T-cell (primary cell): ENCODE measurements at regions not wholly inside any gene's neighbourhood (a gene's known extent, or its start where the extent isn't known, plus 50 kb on each side); places are given as distances from the start of the nearest gene placed in this dataset.

Source experiments
- ATAC-seq, 4 experiments: fragments of 200-7000 bp in 3 of 4; fragments of 150-1000 bp in 1 of 4; cut with Tn5 transposase; replicated peaks in 1 of 4; 1 replicate in 3 of 4; 2 replicates in 1 of 4; pipeline ENCODE4 v1.10.0; 2021; ENCODE audit warnings: moderate library complexity in 3 of 4, mild to moderate bottlenecking in 2 of 4, moderate number of reproducible peaks in 1 of 4
- CTCF ChIA-PET, 2 donors: fragments of 300-600 bp; sonication (Branson Sonifier 250); formaldehyde crosslinking; loops; one replicate each; lab custom pipeline; 2022; ENCODE audit warnings: antibody characterized with exemption in 2 of 2; lab: Charles Lee
- POLR2A ChIA-PET, 2 donors: fragments of 300-600 bp; sonication (Branson Sonifier 250); formaldehyde crosslinking; loops; one replicate each; lab custom pipeline; 2022; ENCODE audit warnings: antibody characterized with exemption in 2 of 2; lab: Charles Lee
- DNase-seq, 35 experiments: peaks; one replicate each; pipeline versions ENCODE4 v3.0.0 to v3.0.0-alpha.2; 2013 to 2023
- H3K27ac ChIP-seq: one replicate; pipeline ENCODE4 v1.5.1; 2013; ENCODE audit warnings: low read length
- H3K27me3 ChIP-seq, 2 experiments: replicated peaks in 1 of 2; 1 replicate in 1 of 2; 2 replicates in 1 of 2; pipeline versions ENCODE4 v1.6.1 to v1.7.0; 2013; ENCODE audit warnings: low read length in 1 of 2, mixed read lengths in 1 of 2; ENCODE audit not compliant: control insufficient read depth in 2 of 2, insufficient read depth in 2 of 2; ENCODE audit errors: extremely low read depth in 1 of 2
- H3K36me3 ChIP-seq, 2 donors: 1 replicate in 1 of 2; 2 replicates in 1 of 2; pipeline versions ENCODE4 v1.6.1 to v1.7.0; 2013; ENCODE audit warnings: low read length in 1 of 2; ENCODE audit not compliant: control insufficient read depth in 2 of 2, insufficient read depth in 1 of 2; ENCODE audit errors: extremely low read depth in 1 of 2
- H3K4me1 ChIP-seq, 2 experiments: 1 replicate in 1 of 2; 2 replicates in 1 of 2; pipeline versions ENCODE4 v1.6.1 to v1.7.0; 2013; ENCODE audit warnings: low read length in 2 of 2, mixed read lengths in 1 of 2; ENCODE audit not compliant: insufficient read depth in 2 of 2, control insufficient read depth in 1 of 2; ENCODE audit errors: extremely low read depth in 1 of 2
- H3K4me3 ChIP-seq, 2 donors: 1 replicate in 1 of 2; 2 replicates in 1 of 2; pipeline versions ENCODE4 v1.5.1 to v1.7.0; 2013; ENCODE audit warnings: mild to moderate bottlenecking in 2 of 2, low read length in 1 of 2, moderate library complexity in 1 of 2; ENCODE audit not compliant: control insufficient read depth in 1 of 2; ENCODE audit errors: extremely low read depth in 1 of 2
- H3K9me3 ChIP-seq: 2 replicates; pipeline ENCODE4 v1.7.0; 2013
- H3K27ac Mint-ChIP-seq, 2 donors: one replicate each; pipeline ENCODE4 v1.8.0; 2020 to 2021; ENCODE audit warnings: mild to moderate bottlenecking in 2 of 2, mixed read lengths in 2 of 2
- H3K27me3 Mint-ChIP-seq, 2 donors: one replicate each; pipeline ENCODE4 v1.8.0; 2021 to 2022; ENCODE audit warnings: mixed read lengths in 2 of 2
- H3K36me3 Mint-ChIP-seq: one replicate; pipeline ENCODE4 v1.8.0; 2021; ENCODE audit warnings: mixed read lengths
- H3K4me1 Mint-ChIP-seq, 3 donors: one replicate each; pipeline ENCODE4 v1.8.0; 2020 to 2022; ENCODE audit warnings: mixed read lengths in 3 of 3, mild to moderate bottlenecking in 1 of 3
- H3K4me3 Mint-ChIP-seq, 3 donors: one replicate each; pipeline ENCODE4 v1.8.0; 2020 to 2022; ENCODE audit warnings: mild to moderate bottlenecking in 3 of 3, mixed read lengths in 3 of 3, moderate library complexity in 3 of 3
- H3K9me3 Mint-ChIP-seq, 3 donors: one replicate each; pipeline ENCODE4 v1.8.0; 2020 to 2022; ENCODE audit warnings: mixed read lengths in 3 of 3
- WGBS: methylation state at CpG from one replicate; pipeline ENCODE4 v1.1.5; 2013; ENCODE audit warnings: missing lambda C conversion rate; ENCODE audit not compliant: insufficient coverage; 5-methylcytosine and 5-hydroxymethylcytosine counted together

DNA sequence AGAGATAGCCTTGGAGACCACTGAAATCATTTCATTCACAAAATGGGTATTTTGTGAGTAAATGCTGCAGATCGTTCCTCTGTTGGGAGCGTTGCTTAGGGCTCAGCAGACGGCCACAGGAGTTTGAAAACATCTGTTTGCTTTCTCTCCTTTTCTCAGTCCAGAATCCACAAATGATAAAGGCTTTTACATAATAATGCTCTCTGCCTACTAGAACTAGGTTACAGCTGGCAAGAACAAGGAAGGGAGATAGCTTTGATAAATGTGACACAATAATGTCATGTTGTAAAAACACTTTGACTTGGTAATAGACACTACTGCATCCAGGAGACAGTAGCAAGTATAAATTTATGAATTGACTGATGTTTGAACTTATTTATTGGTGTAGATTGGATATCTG lies 1072.4 kb upstream of the CDH6 start:
- H3K4me1 ChIP-seq: no peaks in the 10 kb centered on the region
- no peak for DNase-seq
- H3K36me3 Mint-ChIP-seq: no peaks in the 10 kb centered on the region
- whole genome bisulfite sequencing: no CpG with 5 or more reads among the region's 3 CpGs
- no peaks in the 10 kb centered on the region for H3K9me3 ChIP-seq
- no peaks in the 10 kb centered on the region for H3K36me3 ChIP-seq
- H3K9me3 Mint-ChIP-seq: peaks cover 15 to 24% (median 19%) of the 10 kb centered on the region in 3 donors
- no peaks in the 10 kb centered on the region for H3K27me3 ChIP-seq
- ChIA-PET POLR2A (interaction anchor here in 1 of 2 donors (0.7 kb wide), 1 partner anchor 517 kb away, joined by 3 read pairs; no protein-coding TSS in a partner anchor), CTCF (no interaction called here)
- no peak overlapping the region for H3K27ac Mint-ChIP-seq
- ATAC-seq: no peak
- H3K4me1 Mint-ChIP-seq: no peaks in the 10 kb centered on the region
- H3K27ac ChIP-seq: no peak overlapping the region
- no peak overlapping the region for H3K4me3 ChIP-seq
- no peaks in the 10 kb centered on the region for H3K27me3 Mint-ChIP-seq
- H3K4me3 Mint-ChIP-seq: no peak overlapping the region

GRCh38 chr5:30117135-30117534 lies 1076.4 kb upstream of the CDH6 start:
- ATAC-seq (no peak), DNase-seq (no peak)
- Histone ChIP-seq H3K4me3 (no peak overlapping the region), H3K4me1 (no peaks in the 10 kb centered on the region), H3K9me3 (no peaks in the 10 kb centered on the region), H3K27ac (no peak overlapping the region), H3K36me3 (no peaks in the 10 kb centered on the region), H3K27me3 (no peaks in the 10 kb centered on the region)
- ChIA-PET POLR2A (interaction anchor here in 1 of 2 donors (0.6 kb wide), 1 partner anchor 24 kb away, joined by 3 read pairs; no protein-coding TSS in a partner anchor), CTCF (no interaction called here)
- Mint-ChIP-seq H3K4me3 (no peak overlapping the region), H3K36me3 (no peaks in the 10 kb centered on the region), H3K27ac (no peak overlapping the region), H3K27me3 (no peaks in the 10 kb centered on the region), H3K4me1 (no peaks in the 10 kb centered on the region), H3K9me3 (peaks cover 10 to 20% (median 18%) of the 10 kb centered on the region in 3 donors)

DNA sequence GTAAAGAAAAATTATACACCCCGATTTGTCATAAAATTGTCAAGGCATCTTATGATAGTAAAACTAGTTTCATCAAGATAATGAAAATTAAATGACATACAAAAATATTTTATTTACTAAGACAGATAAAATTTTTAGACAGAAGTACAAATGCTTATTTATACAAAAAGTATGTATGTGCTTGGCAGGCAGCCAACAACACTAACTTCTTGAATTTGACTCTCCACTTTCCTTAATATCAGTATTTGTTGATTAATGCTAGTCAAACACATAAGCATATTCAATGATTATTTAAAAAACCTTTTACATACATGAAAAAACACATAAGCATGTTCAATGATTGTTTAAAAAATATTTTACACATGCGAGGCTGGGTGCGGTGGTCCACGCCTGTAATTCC lies 1079.9 kb upstream of the CDH6 start:
- no peaks in the 10 kb centered on the region for H3K9me3 ChIP-seq
- no peaks in the 10 kb centered on the region for H3K4me1 ChIP-seq
- ChIA-PET CTCF (no interaction called here), POLR2A (no interaction called here)
- H3K27ac ChIP-seq: no peak overlapping the region
- Mint-ChIP-seq H3K27ac (no peak overlapping the region), H3K4me3 (no peak overlapping the region), H3K9me3 (peaks cover 5 to 29% (median 21%) of the 10 kb centered on the region in 3 donors), H3K36me3 (no peaks in the 10 kb centered on the region), H3K27me3 (no peaks in the 10 kb centered on the region), H3K4me1 (no peaks in the 10 kb centered on the region)
- H3K36me3 ChIP-seq: no peaks in the 10 kb centered on the region
- H3K4me3 ChIP-seq: no peak overlapping the region
- no peaks in the 10 kb centered on the region for H3K27me3 ChIP-seq
- ATAC-seq: no peak
- DNase-seq: no peak
- no CpG with 5 or more reads among the region's 4 CpGs for WGBS

GRCh38 chr5:30112867-30113266 lies 1080.6 kb upstream of the CDH6 start:
- no peak for DNase-seq
- no CpG with 5 or more reads among the region's 2 CpGs for WGBS
- H3K27me3 ChIP-seq: no peaks in the 10 kb centered on the region

DNA sequence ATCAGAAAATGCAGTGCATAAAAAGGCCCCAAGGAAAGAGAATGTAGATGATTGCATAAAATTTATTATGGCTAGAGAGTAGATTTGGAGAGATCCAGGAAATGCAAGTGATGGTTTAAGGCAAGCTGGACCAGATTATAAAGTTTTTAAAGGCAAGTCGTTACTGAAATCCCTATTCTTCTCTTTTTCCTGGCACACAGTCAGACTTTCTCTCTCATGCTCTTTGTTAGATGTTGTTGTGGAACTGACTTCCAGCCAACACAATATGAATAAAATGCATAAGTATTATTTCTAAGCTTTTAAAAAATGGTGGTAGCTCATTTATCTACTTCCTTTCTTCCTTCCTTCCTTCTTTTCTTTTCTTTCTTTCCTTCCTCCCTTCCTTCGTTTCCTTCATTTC lies 1085.4 kb upstream of the CDH6 start:
- Histone ChIP-seq H3K27ac (no peak overlapping the region), H3K4me3 (no peak overlapping the region), H3K9me3 (no peaks in the 10 kb centered on the region), H3K4me1 (no peaks in the 10 kb centered on the region), H3K36me3 (no peaks in the 10 kb centered on the region), H3K27me3 (no peaks in the 10 kb centered on the region)
- no peaks in the 10 kb centered on the region for H3K27me3 Mint-ChIP-seq
- no peaks in the 10 kb centered on the region for H3K4me1 Mint-ChIP-seq
- no peak overlapping the region for H3K27ac Mint-ChIP-seq
- ChIA-PET CTCF (no interaction called here), POLR2A (interaction anchor here in 1 of 2 donors (0.6 kb wide), 1 partner anchor 15 kb away, joined by 3 read pairs; no protein-coding TSS in a partner anchor)
- DNase-seq: no peak
- H3K36me3 Mint-ChIP-seq: no peaks in the 10 kb centered on the region
- no peak for ATAC-seq
- no CpG with 5 or more reads among the region's 2 CpGs for WGBS
- H3K4me3 Mint-ChIP-seq: no peak overlapping the region
- H3K9me3 Mint-ChIP-seq: peaks cover 5 to 33% (median 24%) of the 10 kb centered on the region in 3 donors

More at GRCh38 chr5:30112867-30113266, 1080.6 kb upstream of the CDH6 start:
- ATAC-seq: no peak
- Histone ChIP-seq H3K9me3 (no peaks in the 10 kb centered on the region), H3K36me3 (no peaks in the 10 kb centered on the region), H3K4me3 (no peak overlapping the region), H3K4me1 (no peaks in the 10 kb centered on the region), H3K27ac (no peak overlapping the region)
- POLR2A ChIA-PET: no interaction called here
- H3K36me3 Mint-ChIP-seq: no peaks in the 10 kb centered on the region
- CTCF ChIA-PET: no interaction called here
- H3K4me1 Mint-ChIP-seq: no peaks in the 10 kb centered on the region
- H3K4me3 Mint-ChIP-seq: no peak overlapping the region
- peaks cover 5 to 32% (median 21%) of the 10 kb centered on the region in 3 donors for H3K9me3 Mint-ChIP-seq
- no peak overlapping the region for H3K27ac Mint-ChIP-seq
- no peaks in the 10 kb centered on the region for H3K27me3 Mint-ChIP-seq

GRCh38 chr5:30106596-30106995 lies 1086.9 kb upstream of the CDH6 start:
- Histone ChIP-seq H3K4me3 (no peak overlapping the region), H3K36me3 (no peaks in the 10 kb centered on the region), H3K9me3 (no peaks in the 10 kb centered on the region), H3K27ac (no peak overlapping the region), H3K27me3 (no peaks in the 10 kb centered on the region), H3K4me1 (no peaks in the 10 kb centered on the region)
- Mint-ChIP-seq H3K9me3 (peaks cover 5 to 22% (median 16%) of the 10 kb centered on the region in 3 donors), H3K27ac (no peak overlapping the region), H3K4me3 (no peak overlapping the region), H3K36me3 (no peaks in the 10 kb centered on the region), H3K27me3 (no peaks in the 10 kb centered on the region), H3K4me1 (no peaks in the 10 kb centered on the region)
- no peak for DNase-seq
- CTCF ChIA-PET: no interaction called here
- POLR2A ChIA-PET: no interaction called here
- WGBS: 80% methylated on average over 9 of the region's 13 CpGs
- ATAC-seq: no peak
